Activated CD4-positive, alpha-beta T cell treated with anti-CD3 and anti-CD28 coated beads, Interleukin-2, amount 10 ng/mL, durations not matched to agents 7 days and 5 days (primary cell): ENCODE measurements at regions not wholly inside any gene's neighbourhood (a gene's known extent, or its start where the extent isn't known, plus 50 kb on each side); places are given as distances from the start of the nearest gene placed in this dataset.

ENCODE experiments used
- CTCF ChIA-PET: fragments of 350-600 bp; sonication (Branson Sonifier 250); formaldehyde crosslinking; loops from one replicate; lab custom pipeline; 2021; ENCODE audit warnings: antibody characterized with exemption; lab: Charles Lee
- POLR2A ChIA-PET: fragments of 350-600 bp; sonication (Branson Sonifier 250); formaldehyde crosslinking; loops from one replicate; lab custom pipeline; 2021; ENCODE audit warnings: antibody characterized with exemption; lab: Charles Lee
- DNase-seq: peaks from one replicate; pipeline ENCODE4 v3.0.0-alpha.2; 2020
- H3K27ac Mint-ChIP-seq: one replicate; pipeline ENCODE4 v1.8.0; 2021; ENCODE audit warnings: mild to moderate bottlenecking, moderate library complexity, mixed read lengths
- H3K27me3 Mint-ChIP-seq: one replicate; pipeline ENCODE4 v1.8.0; 2021; ENCODE audit warnings: mixed read lengths
- H3K36me3 Mint-ChIP-seq: one replicate; pipeline ENCODE4 v1.8.0; 2021; ENCODE audit warnings: low read depth, mixed read lengths
- H3K4me1 Mint-ChIP-seq: one replicate; pipeline ENCODE4 v1.8.0; 2021; ENCODE audit warnings: mixed read lengths
- H3K4me3 Mint-ChIP-seq: one replicate; pipeline ENCODE4 v1.8.0; 2021; ENCODE audit warnings: mild to moderate bottlenecking, moderate library complexity, mixed read lengths
- H3K9me3 Mint-ChIP-seq: one replicate; pipeline ENCODE4 v1.8.0; 2021; ENCODE audit warnings: mixed read lengths

GRCh38 chr9:105069285-105069684 is 141.3 kb upstream of the ABCA1 start:
- H3K27ac Mint-ChIP-seq, result no peak overlapping the region
- H3K4me1 Mint-ChIP-seq, result peaks cover 3% of the 10 kb centered on the region
- H3K27me3 Mint-ChIP-seq, result no peaks in the 10 kb centered on the region
- no peak overlapping the region for H3K4me3 Mint-ChIP-seq
- CTCF ChIA-PET, result interaction anchor here (0.7 to 1.0 kb wide), 2 partner anchors 12 to 323 kb away, joined by 3 read pairs; no protein-coding TSS in a partner anchor
- POLR2A ChIA-PET, result no interaction called here
- H3K36me3 Mint-ChIP-seq, result no peaks in the 10 kb centered on the region
- no peaks in the 10 kb centered on the region for H3K9me3 Mint-ChIP-seq
- no peak for DNase-seq

- ChIA-PET CTCF (no interaction called here), POLR2A (no interaction called here)
- no peak for DNase-seq
- Mint-ChIP-seq H3K27ac (no peak overlapping the region), H3K36me3 (no peaks in the 10 kb centered on the region), H3K27me3 (no peaks in the 10 kb centered on the region), H3K4me3 (no peak overlapping the region), H3K4me1 (peaks cover 3% of the 10 kb centered on the region), H3K9me3 (no peaks in the 10 kb centered on the region)
Measured at GRCh38 chr9:105069696-105070095, 141.7 kb upstream of the ABCA1 start.

GRCh38 chr9:105070176-105070575 is 142.2 kb upstream of the ABCA1 start:
- Mint-ChIP-seq H3K36me3 (no peaks in the 10 kb centered on the region), H3K4me3 (no peak overlapping the region), H3K4me1 (peaks cover 3% of the 10 kb centered on the region), H3K9me3 (no peaks in the 10 kb centered on the region), H3K27me3 (no peaks in the 10 kb centered on the region), H3K27ac (no peak overlapping the region)
- DNase-seq, result no peak
- CTCF ChIA-PET, result interaction anchor here (0.6 kb wide), 1 partner anchor 488 kb away, joined by 4 read pairs; no protein-coding TSS in a partner anchor
- POLR2A ChIA-PET, result no interaction called here

- no peak for DNase-seq
- CTCF ChIA-PET, result no interaction called here
- no peaks in the 10 kb centered on the region for H3K36me3 Mint-ChIP-seq
- H3K27ac Mint-ChIP-seq, result no peak overlapping the region
- H3K27me3 Mint-ChIP-seq, result no peaks in the 10 kb centered on the region
- POLR2A ChIA-PET, result no interaction called here
- no peak overlapping the region for H3K4me3 Mint-ChIP-seq
- no peaks in the 10 kb centered on the region for H3K9me3 Mint-ChIP-seq
- no peaks in the 10 kb centered on the region for H3K4me1 Mint-ChIP-seq
Measured at GRCh38 chr9:105072476-105072875, 144.5 kb upstream of the ABCA1 start.

- no peaks in the 10 kb centered on the region for H3K36me3 Mint-ChIP-seq
- ChIA-PET CTCF (no interaction called here), POLR2A (no interaction called here)
- H3K4me3 Mint-ChIP-seq, result no peak overlapping the region
- DNase-seq, result no peak
- no peaks in the 10 kb centered on the region for H3K27me3 Mint-ChIP-seq
- no peaks in the 10 kb centered on the region for H3K9me3 Mint-ChIP-seq
- no peaks in the 10 kb centered on the region for H3K4me1 Mint-ChIP-seq
- H3K27ac Mint-ChIP-seq, result no peak overlapping the region
Measured at GRCh38 chr9:105073147-105073546, 145.2 kb upstream of the ABCA1 start.

- no peak overlapping the region for H3K27ac Mint-ChIP-seq
- no peaks in the 10 kb centered on the region for H3K9me3 Mint-ChIP-seq
- no peaks in the 10 kb centered on the region for H3K27me3 Mint-ChIP-seq
- ChIA-PET POLR2A (no interaction called here), CTCF (interaction anchor here (1.3 kb wide), 1 partner anchor 30 kb away, joined by 3 read pairs; no protein-coding TSS in a partner anchor)
- no peaks in the 10 kb centered on the region for H3K36me3 Mint-ChIP-seq
- H3K4me1 Mint-ChIP-seq, result no peaks in the 10 kb centered on the region
- H3K4me3 Mint-ChIP-seq, result no peak overlapping the region
- no peak for DNase-seq
Measured at GRCh38 chr9:105074491-105074890, 146.5 kb upstream of the ABCA1 start.

- H3K36me3 Mint-ChIP-seq, result no peaks in the 10 kb centered on the region
- ChIA-PET POLR2A (no interaction called here), CTCF (no interaction called here)
- no peak overlapping the region for H3K4me3 Mint-ChIP-seq
- H3K4me1 Mint-ChIP-seq, result no peaks in the 10 kb centered on the region
- no peaks in the 10 kb centered on the region for H3K9me3 Mint-ChIP-seq
- no peak overlapping the region for H3K27ac Mint-ChIP-seq
- no peaks in the 10 kb centered on the region for H3K27me3 Mint-ChIP-seq
- no peak for DNase-seq
Measured at GRCh38 chr9:105076729-105077128, 148.8 kb upstream of the ABCA1 start.

- no peak overlapping the region for H3K27ac Mint-ChIP-seq
- CTCF ChIA-PET, result no interaction called here
Measured at GRCh38 chr9:105079457-105079856, 151.5 kb upstream of the ABCA1 start.

GRCh38 chr9:105082843-105083242 is 154.9 kb upstream of the ABCA1 start:
- no peak overlapping the region for H3K4me3 Mint-ChIP-seq
- no peak overlapping the region for H3K27ac Mint-ChIP-seq
- H3K4me1 Mint-ChIP-seq, result no peaks in the 10 kb centered on the region
- ChIA-PET POLR2A (no interaction called here), CTCF (no interaction called here)
- no peaks in the 10 kb centered on the region for H3K36me3 Mint-ChIP-seq
- no peaks in the 10 kb centered on the region for H3K9me3 Mint-ChIP-seq
- H3K27me3 Mint-ChIP-seq, result no peaks in the 10 kb centered on the region
- DNase-seq, result no peak

More at GRCh38 chr9:105079457-105079856, 151.5 kb upstream of the ABCA1 start:
- H3K4me1 Mint-ChIP-seq, result no peaks in the 10 kb centered on the region
- no peak for DNase-seq
- no peak overlapping the region for H3K4me3 Mint-ChIP-seq
- POLR2A ChIA-PET, result no interaction called here
- H3K27me3 Mint-ChIP-seq, result no peaks in the 10 kb centered on the region
- no peaks in the 10 kb centered on the region for H3K36me3 Mint-ChIP-seq
- no peaks in the 10 kb centered on the region for H3K9me3 Mint-ChIP-seq

- DNase-seq, result no peak
- CTCF ChIA-PET, result interaction anchor here (0.6 kb wide), 1 partner anchor 215 kb away, joined by 3 read pairs; no protein-coding TSS in a partner anchor
- no peak overlapping the region for H3K4me3 Mint-ChIP-seq
- no peaks in the 10 kb centered on the region for H3K4me1 Mint-ChIP-seq
- no peaks in the 10 kb centered on the region for H3K36me3 Mint-ChIP-seq
- H3K9me3 Mint-ChIP-seq, result no peaks in the 10 kb centered on the region
- no peak overlapping the region for H3K27ac Mint-ChIP-seq
- POLR2A ChIA-PET, result no interaction called here
- no peaks in the 10 kb centered on the region for H3K27me3 Mint-ChIP-seq
Measured at GRCh38 chr9:105083256-105083655, 155.3 kb upstream of the ABCA1 start.

- ChIA-PET POLR2A (no interaction called here), CTCF (interaction anchor here (1.3 kb wide), 1 partner anchor 10 kb away, joined by 3 read pairs; no protein-coding TSS in a partner anchor)
- Mint-ChIP-seq H3K27me3 (no peaks in the 10 kb centered on the region), H3K4me3 (no peak overlapping the region), H3K36me3 (no peaks in the 10 kb centered on the region), H3K4me1 (no peaks in the 10 kb centered on the region), H3K27ac (no peak overlapping the region), H3K9me3 (no peaks in the 10 kb centered on the region)
- DNase-seq, result no peak
Measured at GRCh38 chr9:105087910-105088898, 156.2 kb upstream of the SLC44A1 start.

- Mint-ChIP-seq H3K4me1 (no peaks in the 10 kb centered on the region), H3K27me3 (no peaks in the 10 kb centered on the region), H3K9me3 (no peaks in the 10 kb centered on the region), H3K36me3 (no peaks in the 10 kb centered on the region), H3K27ac (no peak overlapping the region), H3K4me3 (no peak overlapping the region)
- POLR2A ChIA-PET, result no interaction called here
- no peak for DNase-seq
- CTCF ChIA-PET, result interaction anchor here (0.8 to 1.3 kb wide), 2 partner anchors 12 to 23 kb away, joined by 3 read pairs; no protein-coding TSS in a partner anchor
Measured at GRCh38 chr9:105089874-105090273, 154.6 kb upstream of the SLC44A1 start.

GRCh38 chr9:105091004-105091640 is 153.3 kb upstream of the SLC44A1 start:
- DNase-seq, result no peak
- Mint-ChIP-seq H3K9me3 (no peaks in the 10 kb centered on the region), H3K27ac (no peak overlapping the region), H3K36me3 (no peaks in the 10 kb centered on the region), H3K4me1 (no peaks in the 10 kb centered on the region), H3K4me3 (no peak overlapping the region), H3K27me3 (no peaks in the 10 kb centered on the region)
- ChIA-PET POLR2A (no interaction called here), CTCF (interaction anchor here (0.7 to 0.8 kb wide), 2 partner anchors 11 to 39 kb away, joined by 3 to 4 read pairs; no protein-coding TSS in a partner anchor)
